NCI-H1092 treated with DMSO at 0.1 percent for 48 hours (cell line): ENCODE measurements at regions not wholly inside any gene's neighbourhood (a gene's known extent, or its start where the extent isn't known, plus 50 kb on each side); places are given as distances from the start of the nearest gene placed in this dataset.
"Not testable (repeated sequence)": the region's sequence is repeated elsewhere in the genome, so short reads cannot be mapped to it uniquely, and the experiment has no call there.

ENCODE experiments used
- DNase-seq: peaks from one replicate; lab custom pipeline; 2025; lab: John Stamatoyannopoulos, UW

GRCh38 chr12:78519422-78519821 lies 345.2 kb upstream of the SYT1 start:
- DNase-seq = no peak

GRCh38 chr12:78530100-78530765 lies 334.3 kb upstream of the SYT1 start:
- no peak for DNase-seq

- DNase-seq = no peak
Measured at GRCh38 chr12:78531831-78532458, 332.6 kb upstream of the SYT1 start.

GRCh38 chr12:78534311-78534710 lies 330.3 kb upstream of the SYT1 start:
- no peak for DNase-seq

- no peak for DNase-seq
Measured at GRCh38 chr12:78540606-78541336, 323.8 kb upstream of the SYT1 start.

GRCh38 chr12:78550831-78551230 lies 313.7 kb upstream of the SYT1 start:
- no peak for DNase-seq

GRCh38 chr12:78555802-78556201 lies 308.8 kb upstream of the SYT1 start:
- no peak for DNase-seq

- DNase-seq = no peak
Measured at GRCh38 chr12:78556651-78557050, 307.9 kb upstream of the SYT1 start.

GRCh38 chr12:78559416-78559815 lies 305.2 kb upstream of the SYT1 start:
- no peak for DNase-seq

GRCh38 chr12:78559886-78560285 lies 304.7 kb upstream of the SYT1 start:
- no peak for DNase-seq

GRCh38 chr12:78560633-78561032 lies 303.9 kb upstream of the SYT1 start:
- DNase-seq = no peak

GRCh38 chr12:78562368-78563205 lies 302.0 kb upstream of the SYT1 start:
- peak; percentile 38 for DNase-seq

- no peak for DNase-seq
Measured at GRCh38 chr12:78563826-78564225, 300.7 kb upstream of the SYT1 start.

- DNase-seq = no peak
Measured at GRCh38 chr12:78566456-78566855, 298.1 kb upstream of the SYT1 start.

GRCh38 chr12:78568321-78569020 lies 296.1 kb upstream of the SYT1 start:
- DNase-seq = no peak

- DNase-seq = no peak
Measured at GRCh38 chr12:78571953-78572352, 292.6 kb upstream of the SYT1 start.

- DNase-seq = not testable (repeated sequence)
Measured at GRCh38 chr12:78575208-78575607, 289.4 kb upstream of the SYT1 start.

GRCh38 chr12:78579846-78580245 lies 284.7 kb upstream of the SYT1 start:
- DNase-seq = no peak

GRCh38 chr12:78580296-78580695 lies 284.3 kb upstream of the SYT1 start:
- no peak for DNase-seq

- DNase-seq = peak; percentile 3
Measured at GRCh38 chr12:78584695-78585094, 279.9 kb upstream of the SYT1 start.

GRCh38 chr12:78585132-78585531 lies 279.4 kb upstream of the SYT1 start:
- no peak for DNase-seq

GRCh38 chr12:78586790-78587189 lies 277.8 kb upstream of the SYT1 start:
- DNase-seq = no peak
